Lower leg skin (tissue), 3 donors: ENCODE measurements at regions not wholly inside any gene's neighbourhood (a gene's known extent, or its start where the extent isn't known, plus 50 kb on each side); places are given as distances from the start of the nearest gene placed in this dataset.

Experiments used
- CTCF ChIP-seq, 3 donors: fragments of 450-650 bp; IDR thresholded peaks; one replicate each; pipeline ENCODE4 v1.5.1; 2016; ENCODE audit warnings: antibody characterized with exemption in 3 of 3, mild to moderate bottlenecking in 3 of 3, moderate library complexity in 2 of 3
- POLR2A ChIP-seq, 2 donors: fragments of 450-650 bp; IDR thresholded peaks; one replicate each; pipeline ENCODE4 v1.6.1; 2016 to 2017; ENCODE audit warnings: antibody characterized with exemption in 2 of 2, mild to moderate bottlenecking in 1 of 2, moderate library complexity in 1 of 2

GRCh38 chr12:127044836-127045235 is 1222.1 kb upstream of the TMEM132C start:
- no peak for TF ChIP-seq CTCF (IDR thresholded peaks at IDR 0.05)
- no peak for TF ChIP-seq POLR2A (IDR thresholded peaks at IDR 0.05)
